ENCODE measurements at regions not wholly inside any gene's neighbourhood (a gene's known extent, or its start where the extent isn't known, plus 50 kb on each side); places are given as distances from the start of the nearest gene placed in this dataset.

DNA sequence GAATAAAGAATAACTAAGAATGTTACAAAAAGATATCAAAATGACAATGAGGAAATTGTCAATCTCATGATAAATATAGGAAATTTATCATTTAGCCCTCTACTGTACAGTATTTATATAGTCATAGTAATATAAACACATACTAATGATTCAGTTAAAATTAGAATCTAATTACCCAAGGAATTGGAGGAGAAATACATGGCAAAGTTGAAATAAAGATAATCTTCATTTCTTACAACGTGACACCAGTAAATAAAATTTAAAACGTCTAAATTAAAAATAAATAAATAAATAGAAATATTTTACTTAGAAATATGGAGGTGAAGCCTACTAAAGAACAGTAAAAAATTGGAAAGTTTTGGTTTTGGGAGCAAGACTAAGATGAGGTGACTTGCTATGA lies 2163.1 kb upstream of the PCDH20 start:
- no peak for TF ChIP-seq CTCF (conservative IDR thresholded peaks at IDR 0.05)

GRCh38 chr13:63567031-63567430 lies 2151.4 kb upstream of the PCDH20 start:
- TF ChIP-seq CTCF (conservative IDR thresholded peaks at IDR 0.05): no peak
- H3K27ac ChIP-seq: no peak overlapping the region

More for the DNA sequence above, 2163.1 kb upstream of the PCDH20 start:
- H3K27ac ChIP-seq: no peak overlapping the region

DNA sequence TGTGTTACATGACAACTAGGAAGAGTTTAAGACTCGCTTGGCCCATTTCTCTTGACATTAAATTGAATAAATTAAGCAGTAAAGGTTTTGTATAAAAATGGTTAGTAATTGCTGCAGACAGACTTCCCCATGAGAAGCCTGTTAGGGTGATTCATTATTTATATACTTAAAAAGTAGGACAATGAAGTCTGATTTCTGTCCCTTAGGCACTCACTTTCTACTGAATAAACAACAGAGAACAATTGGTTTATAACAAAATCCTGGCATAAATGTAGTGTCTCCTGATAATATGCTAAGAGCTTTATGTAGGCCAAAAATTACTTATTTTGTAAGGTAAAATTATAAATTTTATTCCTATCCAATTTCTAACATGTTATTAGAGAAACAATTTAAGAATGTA lies 2138.5 kb upstream of the PCDH20 start:
- TF ChIP-seq CTCF (conservative IDR thresholded peaks at IDR 0.05): no peak
- H3K27ac ChIP-seq: peak overlapping the region; percentile 41

- no peak overlapping the region for H3K27ac ChIP-seq
- no peak for TF ChIP-seq CTCF (conservative IDR thresholded peaks at IDR 0.05)
Measured at GRCh38 chr13:63551731-63552130, 2136.1 kb upstream of the PCDH20 start.

GRCh38 chr13:63546524-63546923 lies 2130.9 kb upstream of the PCDH20 start:
- TF ChIP-seq CTCF (conservative IDR thresholded peaks at IDR 0.05): no peak

GRCh38 chr13:63542770-63543169 lies 2127.1 kb upstream of the PCDH20 start:
- no peak overlapping the region for H3K27ac ChIP-seq
- TF ChIP-seq CTCF (conservative IDR thresholded peaks at IDR 0.05): no peak

More at GRCh38 chr13:63546524-63546923, 2130.9 kb upstream of the PCDH20 start:
- H3K27ac ChIP-seq: peak overlapping the region; percentile 44; the same call in 1 of the 2 replicates

DNA sequence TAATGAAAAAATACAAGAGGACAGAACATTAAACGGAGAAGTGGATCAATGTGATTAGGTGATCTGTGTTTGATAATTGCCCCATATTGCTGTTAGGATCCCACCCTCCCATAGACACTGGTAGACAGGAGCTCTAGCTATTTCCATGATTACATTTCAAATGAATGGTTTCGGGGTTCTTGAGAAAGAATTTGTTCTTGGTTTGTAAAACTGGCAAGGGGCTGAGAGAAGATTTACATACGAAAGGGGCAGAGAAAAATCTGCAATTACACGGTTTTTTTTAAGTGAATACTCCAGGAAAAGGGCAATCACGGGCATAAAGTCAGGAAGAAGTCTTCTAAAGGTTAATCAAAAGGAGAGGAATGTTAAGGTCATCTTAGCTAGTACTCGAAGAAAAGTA lies 2125.7 kb upstream of the PCDH20 start:
- TF ChIP-seq CTCF (conservative IDR thresholded peaks at IDR 0.05): no peak

GRCh38 chr13:63540061-63540460 lies 2124.4 kb upstream of the PCDH20 start:
- TF ChIP-seq CTCF (conservative IDR thresholded peaks at IDR 0.05): no peak
- no peak overlapping the region for H3K27ac ChIP-seq

More for the DNA sequence above, 2125.7 kb upstream of the PCDH20 start:
- H3K27ac ChIP-seq: no peak overlapping the region
